ENCODE measurements at regions not wholly inside any gene's neighbourhood (a gene's known extent, or its start where the extent isn't known, plus 50 kb on each side); places are given as distances from the start of the nearest gene placed in this dataset.

- TF ChIP-seq, protein P1, sequence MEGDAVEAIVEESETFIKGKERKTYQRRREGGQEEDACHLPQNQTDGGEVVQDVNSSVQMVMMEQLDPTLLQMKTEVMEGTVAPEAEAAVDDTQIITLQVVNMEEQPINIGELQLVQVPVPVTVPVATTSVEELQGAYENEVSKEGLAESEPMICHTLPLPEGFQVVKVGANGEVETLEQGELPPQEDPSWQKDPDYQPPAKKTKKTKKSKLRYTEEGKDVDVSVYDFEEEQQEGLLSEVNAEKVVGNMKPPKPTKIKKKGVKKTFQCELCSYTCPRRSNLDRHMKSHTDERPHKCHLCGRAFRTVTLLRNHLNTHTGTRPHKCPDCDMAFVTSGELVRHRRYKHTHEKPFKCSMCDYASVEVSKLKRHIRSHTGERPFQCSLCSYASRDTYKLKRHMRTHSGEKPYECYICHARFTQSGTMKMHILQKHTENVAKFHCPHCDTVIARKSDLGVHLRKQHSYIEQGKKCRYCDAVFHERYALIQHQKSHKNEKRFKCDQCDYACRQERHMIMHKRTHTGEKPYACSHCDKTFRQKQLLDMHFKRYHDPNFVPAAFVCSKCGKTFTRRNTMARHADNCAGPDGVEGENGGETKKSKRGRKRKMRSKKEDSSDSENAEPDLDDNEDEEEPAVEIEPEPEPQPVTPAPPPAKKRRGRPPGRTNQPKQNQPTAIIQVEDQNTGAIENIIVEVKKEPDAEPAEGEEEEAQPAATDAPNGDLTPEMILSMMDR (IDR thresholded peaks at IDR 0.05), result no peak
- no peak for TF ChIP-seq ZFX (IDR thresholded peaks at IDR 0.05; ENCODE audit: borderline replicate concordance)
Measured at GRCh38 chr4:126411047-126411446, 1096.3 kb downstream of the FAT4 start.

Measured in 22Rv1 (cell line).